Stimulated activated CD4-positive, alpha-beta T cell treated with anti-CD3 and anti-CD28 coated beads, Interleukin-2, amount 100 ng/mL, for 24 hours (primary cell): ENCODE measurements at regions not wholly inside any gene's neighbourhood (a gene's known extent, or its start where the extent isn't known, plus 50 kb on each side); places are given as distances from the start of the nearest gene placed in this dataset.

Experiments used
- DNase-seq, 2 donors: peaks; one replicate each; pipeline ENCODE4 v3.0.0-alpha.2; 2020

- DNase-seq, result no peak
These were observed 535.0 kb downstream of the CD83 start for GRCh38 chr6:14652536-14652935.

GRCh38 chr6:14655201-14656061 is 537.9 kb downstream of the CD83 start:
- no peak for DNase-seq

- DNase-seq, result no peak
These were observed 538.5 kb downstream of the CD83 start for GRCh38 chr6:14656078-14656521.

GRCh38 chr6:14656649-14657048 is 539.1 kb downstream of the CD83 start:
- DNase-seq, result no peak

- no peak for DNase-seq
These were observed 540.5 kb downstream of the CD83 start for GRCh38 chr6:14658030-14658429.

GRCh38 chr6:14658886-14659561 is 541.5 kb downstream of the CD83 start:
- no peak for DNase-seq

- no peak for DNase-seq
These were observed 542.3 kb downstream of the CD83 start for GRCh38 chr6:14659841-14660240.

- DNase-seq, result peak; percentile 29 to 35
These were observed 543.4 kb downstream of the CD83 start for GRCh38 chr6:14660806-14661579.

GRCh38 chr6:14661691-14662090 is 544.1 kb downstream of the CD83 start:
- no peak for DNase-seq

- no peak for DNase-seq
These were observed 546.6 kb downstream of the CD83 start for GRCh38 chr6:14664112-14664601.

- no peak for DNase-seq
These were observed 547.2 kb downstream of the CD83 start for GRCh38 chr6:14664621-14665315.

- peak; percentile 39 to 54 for DNase-seq
These were observed 548.5 kb downstream of the CD83 start for GRCh38 chr6:14665827-14666724.

GRCh38 chr6:14670806-14671205 is 553.2 kb downstream of the CD83 start:
- no peak for DNase-seq

- DNase-seq, result no peak
These were observed 553.7 kb downstream of the CD83 start for GRCh38 chr6:14671261-14671681.

- DNase-seq, result no peak
These were observed 554.4 kb downstream of the CD83 start for GRCh38 chr6:14671937-14672336.

- no peak for DNase-seq
These were observed 555.6 kb downstream of the CD83 start for GRCh38 chr6:14673201-14673600.

- DNase-seq, result no peak
These were observed 556.9 kb downstream of the CD83 start for GRCh38 chr6:14674458-14674857.

GRCh38 chr6:14674867-14675648 is 557.5 kb downstream of the CD83 start:
- no peak for DNase-seq

GRCh38 chr6:14676064-14676463 is 558.5 kb downstream of the CD83 start:
- no peak for DNase-seq

GRCh38 chr6:14676977-14677781 is 559.6 kb downstream of the CD83 start:
- no peak for DNase-seq
